HepG2 (cell line): ENCODE measurements at regions not wholly inside any gene's neighbourhood (a gene's known extent, or its start where the extent isn't known, plus 50 kb on each side); places are given as distances from the start of the nearest gene placed in this dataset.
A peak's percentile ranks its signal among the peaks of the same experiment; 100 is the strongest.

Experiments used
- EED ChIP-seq: sonication (generic); formaldehyde crosslinking; IDR thresholded peaks from 2 replicates; pipeline ENCODE4 v1.5.0; 2020; ENCODE audit warnings: mild to moderate bottlenecking, missing genetic modification reagents
- ESRRA ChIP-seq: sonication (generic); formaldehyde crosslinking; IDR thresholded peaks from 2 replicates; pipeline ENCODE4 v1.5.1; 2020; ENCODE audit warnings: mild to moderate bottlenecking, low read depth, missing genetic modification reagents
- GATAD2A ChIP-seq: IDR thresholded peaks from 2 replicates; pipeline ENCODE4 v1.6.1; 2016
- HNRNPL ChIP-seq: fragments of 200-400 bp; formaldehyde crosslinking; IDR thresholded peaks from 2 replicates; pipeline ENCODE4 v1.6.1; 2017; ENCODE audit warnings: mild to moderate bottlenecking, low read depth, low read length
- MYNN ChIP-seq: sonication (generic); formaldehyde crosslinking; IDR thresholded peaks from 2 replicates; pipeline ENCODE4 v1.4.0; 2020; ENCODE audit warnings: mild to moderate bottlenecking, low read depth, missing genetic modification reagents
- NCOA1 ChIP-seq: sonication (generic); formaldehyde crosslinking; IDR thresholded peaks from 2 replicates; pipeline ENCODE4 v1.9.0; 2021; ENCODE audit warnings: missing genetic modification reagents
- NFIB ChIP-seq: sonication (generic); formaldehyde crosslinking; IDR thresholded peaks from 2 replicates; pipeline ENCODE4 v1.9.0; 2021; ENCODE audit warnings: missing genetic modification reagents, mild to moderate bottlenecking, borderline replicate concordance
- SOX5 ChIP-seq: IDR thresholded peaks from 2 replicates; pipeline ENCODE4 v1.6.1; 2016; ENCODE audit warnings: borderline replicate concordance
- SRF ChIP-seq: IDR thresholded peaks from 2 replicates; pipeline ENCODE4 v1.6.1; 2011; ENCODE audit warnings: mild to moderate bottlenecking, low read depth, low read length, moderate library complexity
- TAF1 ChIP-seq: sonication (generic); formaldehyde crosslinking; IDR thresholded peaks from 2 replicates; pipeline ENCODE4 v1.4.0; 2020; ENCODE audit warnings: missing genetic modification reagents
- TEAD2 ChIP-seq: sonication (generic); formaldehyde crosslinking; IDR thresholded peaks from 2 replicates; pipeline ENCODE4 v1.9.0; 2021; ENCODE audit warnings: missing genetic modification reagents
- THRA ChIP-seq: sonication (generic); formaldehyde crosslinking; IDR thresholded peaks from 2 replicates; pipeline ENCODE4 v1.4.0; 2020; ENCODE audit warnings: missing genetic modification reagents, borderline replicate concordance
- ZKSCAN8 ChIP-seq: IDR thresholded peaks from 2 replicates; pipeline ENCODE4 v1.6.1; 2016; ENCODE audit warnings: borderline replicate concordance, missing genetic modification reagents, missing compliant biosample characterization
- ZMYM3 ChIP-seq: sonication (generic); formaldehyde crosslinking; IDR thresholded peaks from 2 replicates; pipeline ENCODE4 v1.5.1; 2020; ENCODE audit warnings: mild to moderate bottlenecking, missing genetic modification reagents
- ZNF232 ChIP-seq: sonication (generic); formaldehyde crosslinking; IDR thresholded peaks from 2 replicates; pipeline ENCODE4 v1.4.0; 2020; ENCODE audit warnings: missing genetic modification reagents, borderline replicate concordance
- ZNF407 ChIP-seq: sonication (generic); formaldehyde crosslinking; IDR thresholded peaks from one replicate; pipeline ENCODE4 v1.5.1; 2020; ENCODE audit warnings: mild to moderate bottlenecking, missing genetic modification reagents; ENCODE audit errors: not compliant biosample characterization
- ZNF446 ChIP-seq: sonication (generic); formaldehyde crosslinking; IDR thresholded peaks from 2 replicates; pipeline ENCODE4 v1.5.0; 2020; ENCODE audit warnings: mild to moderate bottlenecking, missing genetic modification reagents
- TF ChIP-seq, protein P1 (sequence below): sonication (generic); formaldehyde crosslinking; IDR thresholded peaks from 2 replicates; pipeline ENCODE4 v1.4.0; 2020; ENCODE audit warnings: missing genetic modification reagents
- TF ChIP-seq, protein P2 (sequence below): sonication (generic); formaldehyde crosslinking; IDR thresholded peaks from 2 replicates; pipeline ENCODE4 v1.8.1; 2023; ENCODE audit warnings: mild to moderate bottlenecking, missing genetic modification reagents

DNA sequence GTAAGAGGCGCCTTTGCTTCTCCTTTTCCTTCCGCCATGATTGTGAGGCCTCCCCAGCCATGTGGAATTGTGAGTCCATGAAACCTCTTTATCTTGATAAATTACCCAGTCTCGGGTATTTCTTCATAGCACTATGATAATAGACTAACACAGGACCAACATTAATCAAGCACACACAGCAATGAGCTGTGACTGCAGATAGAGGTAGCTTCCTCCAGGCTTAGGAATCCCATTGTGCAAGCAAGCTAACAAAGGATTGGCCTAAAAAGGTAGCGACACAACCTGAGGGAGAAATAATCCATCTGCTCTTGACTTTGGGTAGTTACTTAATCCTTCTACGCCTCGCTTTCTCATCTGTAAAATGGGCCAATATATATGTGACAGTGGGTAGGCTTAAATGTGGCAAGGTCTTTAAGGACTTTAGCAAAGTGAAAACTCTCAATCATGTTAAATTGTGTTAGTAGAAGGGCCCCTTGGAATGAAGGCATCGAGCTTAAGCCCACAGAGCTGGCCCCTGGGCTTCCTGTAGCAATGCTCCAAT, 393.6 kb downstream of the SOX9 start (continued):
- TF ChIP-seq, protein P1, sequence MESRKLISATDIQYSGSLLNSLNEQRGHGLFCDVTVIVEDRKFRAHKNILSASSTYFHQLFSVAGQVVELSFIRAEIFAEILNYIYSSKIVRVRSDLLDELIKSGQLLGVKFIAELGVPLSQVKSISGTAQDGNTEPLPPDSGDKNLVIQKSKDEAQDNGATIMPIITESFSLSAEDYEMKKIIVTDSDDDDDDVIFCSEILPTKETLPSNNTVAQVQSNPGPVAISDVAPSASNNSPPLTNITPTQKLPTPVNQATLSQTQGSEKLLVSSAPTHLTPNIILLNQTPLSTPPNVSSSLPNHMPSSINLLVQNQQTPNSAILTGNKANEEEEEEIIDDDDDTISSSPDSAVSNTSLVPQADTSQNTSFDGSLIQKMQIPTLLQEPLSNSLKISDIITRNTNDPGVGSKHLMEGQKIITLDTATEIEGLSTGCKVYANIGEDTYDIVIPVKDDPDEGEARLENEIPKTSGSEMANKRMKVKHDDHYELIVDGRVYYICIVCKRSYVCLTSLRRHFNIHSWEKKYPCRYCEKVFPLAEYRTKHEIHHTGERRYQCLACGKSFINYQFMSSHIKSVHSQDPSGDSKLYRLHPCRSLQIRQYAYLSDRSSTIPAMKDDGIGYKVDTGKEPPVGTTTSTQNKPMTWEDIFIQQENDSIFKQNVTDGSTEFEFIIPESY (CRISPR knock-in tag): 0 out of 2 replicates have a peak, but pooled peaks have one; percentile 17
- no peak for TF ChIP-seq ZNF407 (CRISPR knock-in tag)
- no peak for TF ChIP-seq NCOA1
- TF ChIP-seq MYNN (CRISPR knock-in tag): no peak
- TF ChIP-seq EED (CRISPR knock-in tag): no peak
- TF ChIP-seq, protein P2, sequence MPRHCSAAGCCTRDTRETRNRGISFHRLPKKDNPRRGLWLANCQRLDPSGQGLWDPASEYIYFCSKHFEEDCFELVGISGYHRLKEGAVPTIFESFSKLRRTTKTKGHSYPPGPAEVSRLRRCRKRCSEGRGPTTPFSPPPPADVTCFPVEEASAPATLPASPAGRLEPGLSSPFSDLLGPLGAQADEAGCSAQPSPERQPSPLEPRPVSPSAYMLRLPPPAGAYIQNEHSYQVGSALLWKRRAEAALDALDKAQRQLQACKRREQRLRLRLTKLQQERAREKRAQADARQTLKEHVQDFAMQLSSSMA (CRISPR knock-in tag): no peak
- no peak for TF ChIP-seq THRA (CRISPR knock-in tag)
- no peak for TF ChIP-seq TAF1
- no peak for TF ChIP-seq ZKSCAN8 (CRISPR knock-in tag)
- TF ChIP-seq NFIB (CRISPR knock-in tag): no peak
- TF ChIP-seq ESRRA (CRISPR knock-in tag): no peak
- no peak for TF ChIP-seq HNRNPL
- TF ChIP-seq SOX5 (CRISPR knock-in tag): no peak
- peak; percentile 24; the same call in 1 of the 2 replicates for TF ChIP-seq ZMYM3 (CRISPR knock-in tag)
- no peak for TF ChIP-seq ZNF232 (CRISPR knock-in tag)
- TF ChIP-seq SRF: 0 out of 2 replicates have a peak, but pooled peaks have one; percentile 14
- no peak for TF ChIP-seq GATAD2A (CRISPR knock-in tag)
- no peak for TF ChIP-seq TEAD2 (CRISPR knock-in tag)
- TF ChIP-seq ZNF446 (CRISPR knock-in tag): no peak
